ENCODE measurements at regions not wholly inside any gene's neighbourhood (a gene's known extent, or its start where the extent isn't known, plus 50 kb on each side); places are given as distances from the start of the nearest gene placed in this dataset.

GRCh38 chr18:30406728-30407127 lies 635.8 kb downstream of the DSC3 start:
- Histone ChIP-seq H3K27me3 (no peaks in the 10 kb centered on the region), H3K36me3 (no peaks in the 10 kb centered on the region), H3K9me3 (peaks cover 17% of the 10 kb centered on the region), H3K27ac (no peak overlapping the region), H3K4me1 (no peaks in the 10 kb centered on the region), H4K20me1 (no peaks in the 10 kb centered on the region), H3K4me3 (no peak overlapping the region), H3K4me2 (no peak overlapping the region), H3K9ac (no peak overlapping the region)
- no peak for TF ChIP-seq Cebpa-rat (IDR thresholded peaks at IDR 0.05)

- H3K4me1 ChIP-seq = no peaks in the 10 kb centered on the region
- no peak for TF ChIP-seq Cebpa-rat (IDR thresholded peaks at IDR 0.05)
- H4K20me1 ChIP-seq = no peaks in the 10 kb centered on the region
- peaks cover 17% of the 10 kb centered on the region for H3K9me3 ChIP-seq
- H3K4me2 ChIP-seq = no peak overlapping the region
- H3K27me3 ChIP-seq = no peaks in the 10 kb centered on the region
- H3K36me3 ChIP-seq = no peaks in the 10 kb centered on the region
- H3K9ac ChIP-seq = no peak overlapping the region
- no peak overlapping the region for H3K4me3 ChIP-seq
- no peak overlapping the region for H3K27ac ChIP-seq
Measured at GRCh38 chr18:30405038-30405437, 637.5 kb downstream of the DSC3 start.

GRCh38 chr18:30404422-30404821 lies 638.1 kb downstream of the DSC3 start:
- Histone ChIP-seq H3K4me3 (no peak overlapping the region), H3K27ac (no peak overlapping the region), H3K27me3 (no peaks in the 10 kb centered on the region), H4K20me1 (no peaks in the 10 kb centered on the region), H3K9me3 (peaks cover 15% of the 10 kb centered on the region), H3K9ac (no peak overlapping the region), H3K4me2 (no peak overlapping the region), H3K36me3 (no peaks in the 10 kb centered on the region), H3K4me1 (no peaks in the 10 kb centered on the region)
- no peak for TF ChIP-seq Cebpa-rat (IDR thresholded peaks at IDR 0.05)

GRCh38 chr18:30403278-30403677 lies 639.3 kb downstream of the DSC3 start:
- Histone ChIP-seq H3K27ac (no peak overlapping the region), H3K9ac (no peak overlapping the region), H3K4me2 (no peak overlapping the region), H3K4me1 (no peaks in the 10 kb centered on the region), H4K20me1 (no peaks in the 10 kb centered on the region), H3K27me3 (no peaks in the 10 kb centered on the region), H3K36me3 (no peaks in the 10 kb centered on the region), H3K9me3 (peaks cover 4% of the 10 kb centered on the region; the same call in 1 of the 2 replicates), H3K4me3 (no peak overlapping the region)
- TF ChIP-seq Cebpa-rat (IDR thresholded peaks at IDR 0.05) = no peak

GRCh38 chr18:30387401-30387800 lies 655.1 kb downstream of the DSC3 start:
- Histone ChIP-seq H4K20me1 (no peaks in the 10 kb centered on the region), H3K9ac (no peak overlapping the region), H3K27me3 (no peaks in the 10 kb centered on the region), H3K27ac (no peak overlapping the region), H3K4me1 (no peaks in the 10 kb centered on the region), H3K36me3 (no peaks in the 10 kb centered on the region), H3K9me3 (no peaks in the 10 kb centered on the region), H3K4me2 (no peak overlapping the region), H3K4me3 (no peak overlapping the region)
- TF ChIP-seq Cebpa-rat (IDR thresholded peaks at IDR 0.05) = no peak

- H3K27me3 ChIP-seq = no peaks in the 10 kb centered on the region
- no peak overlapping the region for H3K9ac ChIP-seq
- no peak overlapping the region for H3K4me3 ChIP-seq
- H4K20me1 ChIP-seq = no peaks in the 10 kb centered on the region
- no peak overlapping the region for H3K4me2 ChIP-seq
- TF ChIP-seq Cebpa-rat (IDR thresholded peaks at IDR 0.05) = no peak
- no peaks in the 10 kb centered on the region for H3K9me3 ChIP-seq
- no peaks in the 10 kb centered on the region for H3K4me1 ChIP-seq
- no peak overlapping the region for H3K27ac ChIP-seq
- H3K36me3 ChIP-seq = no peaks in the 10 kb centered on the region
Measured at GRCh38 chr18:30386624-30387023, 655.9 kb downstream of the DSC3 start.

GRCh38 chr18:30385684-30386083 lies 656.9 kb downstream of the DSC3 start:
- Histone ChIP-seq H3K4me2 (no peak overlapping the region), H4K20me1 (no peaks in the 10 kb centered on the region), H3K27me3 (no peaks in the 10 kb centered on the region), H3K4me3 (no peak overlapping the region), H3K36me3 (no peaks in the 10 kb centered on the region), H3K27ac (no peak overlapping the region), H3K4me1 (no peaks in the 10 kb centered on the region), H3K9ac (no peak overlapping the region), H3K9me3 (no peaks in the 10 kb centered on the region)
- TF ChIP-seq Cebpa-rat (IDR thresholded peaks at IDR 0.05) = no peak

- no peak overlapping the region for H3K9ac ChIP-seq
- no peak overlapping the region for H3K4me2 ChIP-seq
- no peaks in the 10 kb centered on the region for H3K36me3 ChIP-seq
- H3K4me1 ChIP-seq = no peaks in the 10 kb centered on the region
- H3K9me3 ChIP-seq = no peaks in the 10 kb centered on the region
- no peaks in the 10 kb centered on the region for H4K20me1 ChIP-seq
- H3K4me3 ChIP-seq = no peak overlapping the region
- no peak for TF ChIP-seq Cebpa-rat (IDR thresholded peaks at IDR 0.05)
- no peaks in the 10 kb centered on the region for H3K27me3 ChIP-seq
- no peak overlapping the region for H3K27ac ChIP-seq
Measured at GRCh38 chr18:30381826-30382225, 660.7 kb downstream of the DSC3 start.

GRCh38 chr18:30378097-30378496 lies 664.4 kb downstream of the DSC3 start:
- no peaks in the 10 kb centered on the region for H3K36me3 ChIP-seq
- H3K4me1 ChIP-seq = no peaks in the 10 kb centered on the region
- no peak overlapping the region for H3K4me2 ChIP-seq
- no peaks in the 10 kb centered on the region for H4K20me1 ChIP-seq
- no peaks in the 10 kb centered on the region for H3K27me3 ChIP-seq
- TF ChIP-seq Cebpa-rat (IDR thresholded peaks at IDR 0.05) = no peak
- H3K4me3 ChIP-seq = no peak overlapping the region
- no peak overlapping the region for H3K27ac ChIP-seq
- H3K9me3 ChIP-seq = no peaks in the 10 kb centered on the region
- no peak overlapping the region for H3K9ac ChIP-seq

GRCh38 chr18:30376515-30376914 lies 666.0 kb downstream of the DSC3 start:
- Histone ChIP-seq H3K9me3 (no peaks in the 10 kb centered on the region), H4K20me1 (no peaks in the 10 kb centered on the region), H3K27ac (no peak overlapping the region), H3K4me1 (no peaks in the 10 kb centered on the region), H3K36me3 (no peaks in the 10 kb centered on the region), H3K4me3 (no peak overlapping the region), H3K4me2 (no peak overlapping the region), H3K27me3 (no peaks in the 10 kb centered on the region), H3K9ac (no peak overlapping the region)
- TF ChIP-seq Cebpa-rat (IDR thresholded peaks at IDR 0.05) = no peak

- no peaks in the 10 kb centered on the region for H3K9me3 ChIP-seq
- TF ChIP-seq Cebpa-rat (IDR thresholded peaks at IDR 0.05) = no peak
- no peaks in the 10 kb centered on the region for H4K20me1 ChIP-seq
- no peaks in the 10 kb centered on the region for H3K27me3 ChIP-seq
- no peaks in the 10 kb centered on the region for H3K4me1 ChIP-seq
- H3K4me3 ChIP-seq = no peak overlapping the region
- no peak overlapping the region for H3K9ac ChIP-seq
- no peak overlapping the region for H3K4me2 ChIP-seq
- H3K27ac ChIP-seq = no peak overlapping the region
- H3K36me3 ChIP-seq = no peaks in the 10 kb centered on the region
Measured at GRCh38 chr18:30361864-30362540, 680.5 kb downstream of the DSC3 start.
